SK-N-SH (cell line): ENCODE measurements at regions not wholly inside any gene's neighbourhood (a gene's known extent, or its start where the extent isn't known, plus 50 kb on each side); places are given as distances from the start of the nearest gene placed in this dataset.

Experiments used
- CTCF ChIA-PET: fragments of 300-600, 350-600 bp; formaldehyde crosslinking; extraction: SDS; loops from one replicate; lab custom pipeline; 2021; lab: Yijun Ruan, JAX
- POLR2A ChIA-PET: fragments of 350-600 bp; sonication (Branson Sonifier 250); formaldehyde crosslinking; extraction: SDS; loops from one replicate; lab custom pipeline; 2020; ENCODE audit warnings: antibody characterized with exemption, inconsistent platforms; lab: Yijun Ruan, JAX
- DNase-seq: peaks from one replicate; pipeline ENCODE4 v3.0.0; 2012
- H2AFZ ChIP-seq: fragments of 200-600 bp; sonication (generic); 2 replicates; pipeline ENCODE4 v1.8.1; 2016; ENCODE audit warnings: antibody characterized with exemption, mild to moderate bottlenecking, low read depth
- H3F3A ChIP-seq: fragments of 200-600 bp; sonication (generic); replicated peaks from 2 replicates; pipeline ENCODE3; 2016; ENCODE audit warnings: antibody characterized with exemption, mild to moderate bottlenecking; ENCODE audit not compliant: insufficient read depth
- H3K27ac ChIP-seq, 2 experiments: fragments of 200-500 bp in 1 of 2; fragments of 200-600 bp in 1 of 2; sonication (Bioruptor generic) in 1 of 2; sonication (generic), shearing (Covaris generic) in 1 of 2; 2 replicates each; pipeline versions ENCODE4 v1.5.1 to v1.6.1; 2014 to 2016; ENCODE audit warnings: low read depth in 2 of 2, inconsistent platforms in 1 of 2, low read length in 1 of 2, mild to moderate bottlenecking in 1 of 2, mixed read lengths in 1 of 2
- H3K27me3 ChIP-seq: fragments of 200-600 bp; sonication (generic), shearing (Covaris generic); 2 replicates; pipeline ENCODE4 v1.6.1; 2016; ENCODE audit warnings: mixed run types; ENCODE audit not compliant: insufficient read depth
- H3K36me3 ChIP-seq, 2 experiments: fragments of 200-500 bp in 1 of 2; fragments of 200-600 bp in 1 of 2; sonication (Bioruptor generic) in 1 of 2; sonication (generic) in 1 of 2; replicated peaks in 1 of 2; 2 replicates each; pipeline versions ENCODE3 to v1.5.1; 2014 to 2016; ENCODE audit warnings: low read length in 1 of 2, mild to moderate bottlenecking in 1 of 2; ENCODE audit not compliant: insufficient read depth in 2 of 2, control insufficient read depth in 1 of 2
- H3K4me1 ChIP-seq, 2 experiments: fragments of 200-500 bp in 1 of 2; fragments of 200-600 bp in 1 of 2; sonication (Bioruptor generic) in 1 of 2; sonication (generic), shearing (Covaris generic) in 1 of 2; 2 replicates each; pipeline versions ENCODE4 v1.5.1 to v1.6.1; 2014 to 2016; ENCODE audit warnings: low read depth in 1 of 2, low read length in 1 of 2, mixed run types in 1 of 2; ENCODE audit not compliant: insufficient read depth in 2 of 2, control insufficient read depth in 1 of 2
- H3K4me2 ChIP-seq: fragments of 200-600 bp; sonication (generic), shearing (Covaris generic); 2 replicates; pipeline ENCODE4 v1.6.1; 2017; ENCODE audit warnings: mixed run types
- H3K4me3 ChIP-seq, 2 experiments: fragments of 200-500 bp in 1 of 2; fragments of 200-600 bp in 1 of 2; sonication (Bioruptor generic) in 1 of 2; sonication (generic), shearing (Covaris generic) in 1 of 2; 2 replicates each; pipeline versions ENCODE4 v1.5.1 to v1.8.1; 2014 to 2016; ENCODE audit warnings: low read depth in 2 of 2, inconsistent platforms in 1 of 2, low read length in 1 of 2, mild to moderate bottlenecking in 1 of 2, mixed read lengths in 1 of 2, moderate library complexity in 1 of 2
- H3K79me2 ChIP-seq: fragments of 200-600 bp; sonication (generic); 2 replicates; pipeline ENCODE4 v1.8.1; 2017; ENCODE audit warnings: mild to moderate bottlenecking; ENCODE audit not compliant: insufficient read depth
- H3K9ac ChIP-seq: fragments of 200-600 bp; sonication (generic); 2 replicates; pipeline ENCODE4 v1.6.1; 2017; ENCODE audit warnings: mixed run types
- H3K9me2 ChIP-seq: fragments of 200-600 bp; sonication (generic); 2 replicates; pipeline ENCODE4 v1.6.1; 2017; ENCODE audit warnings: mixed run types
- H3K9me3 ChIP-seq: fragments of 200-600 bp; sonication (generic); 2 replicates; pipeline ENCODE4 v1.6.1; 2017; ENCODE audit warnings: mixed run types, mild to moderate bottlenecking, moderate library complexity
- H4K20me1 ChIP-seq: fragments of 200-600 bp; sonication (generic); 2 replicates; pipeline ENCODE4 v1.6.1; 2017; ENCODE audit warnings: mild to moderate bottlenecking, mixed run types; ENCODE audit not compliant: insufficient read depth
- CTCF ChIP-seq: fragments of 200-600 bp; sonication (generic); IDR thresholded peaks from 2 replicates; pipeline ENCODE4 v1.6.1; 2017; ENCODE audit warnings: antibody characterized with exemption, mild to moderate bottlenecking, moderate library complexity
- EP300 ChIP-seq, 2 experiments: IDR thresholded peaks; 2 replicates each; pipeline versions ENCODE4 v1.4.0 to v1.6.1; 2012; ENCODE audit warnings: borderline replicate concordance in 1 of 2, low read depth in 1 of 2, low read length in 1 of 2
- FOXJ3 ChIP-seq: sonication (generic); formaldehyde crosslinking; IDR thresholded peaks from 2 replicates; pipeline ENCODE4 v1.5.1; 2020; ENCODE audit warnings: mild to moderate bottlenecking, missing genetic modification reagents
- FOXM1 ChIP-seq: IDR thresholded peaks from 2 replicates; pipeline ENCODE4 v1.4.0; 2012; ENCODE audit warnings: low read depth, mild to moderate bottlenecking
- GABPA ChIP-seq: IDR thresholded peaks from 2 replicates; pipeline ENCODE4 v1.4.0; 2012; ENCODE audit warnings: low read depth, mild to moderate bottlenecking
- GATA2 ChIP-seq: sonication (generic); formaldehyde crosslinking; IDR thresholded peaks from 2 replicates; pipeline ENCODE4 v1.5.0; 2020; ENCODE audit warnings: mild to moderate bottlenecking, missing genetic modification reagents
- JUND ChIP-seq: IDR thresholded peaks from 2 replicates; pipeline ENCODE4 v1.4.0; 2012
- MAX ChIP-seq: IDR thresholded peaks from 2 replicates; pipeline ENCODE4 v1.4.0; 2012; ENCODE audit warnings: low read depth
- MXI1 ChIP-seq: IDR thresholded peaks from 2 replicates; pipeline ENCODE4 v1.6.1; 2012; ENCODE audit warnings: mild to moderate bottlenecking, low read depth, low read length, improper control_type of control experiment
- NFIC ChIP-seq: IDR thresholded peaks from 2 replicates; pipeline ENCODE4 v1.4.0; 2012; ENCODE audit warnings: borderline replicate concordance
- RCOR1 ChIP-seq: fragments of 150-350 bp; IDR thresholded peaks from 2 replicates; pipeline ENCODE4 v1.6.1; 2017; ENCODE audit warnings: antibody characterized with exemption, low read length
- REST ChIP-seq: IDR thresholded peaks from 2 replicates; pipeline ENCODE4 v1.6.1; 2012; ENCODE audit warnings: mild to moderate bottlenecking, low read depth, low read length, moderate library complexity
- TAF1 ChIP-seq: IDR thresholded peaks from 2 replicates; pipeline ENCODE4 v1.6.1; 2012; ENCODE audit warnings: low read depth, mild to moderate bottlenecking, low read length, moderate library complexity, borderline replicate concordance
- TCF12 ChIP-seq: IDR thresholded peaks from 2 replicates; pipeline ENCODE4 v1.4.0; 2012
- TEAD4 ChIP-seq: IDR thresholded peaks from 2 replicates; pipeline ENCODE4 v1.4.0; 2012; ENCODE audit warnings: mild to moderate bottlenecking, borderline replicate concordance; ENCODE audit not compliant: insufficient read depth
- USF2 ChIP-seq: fragments of 150-350 bp; IDR thresholded peaks from 2 replicates; pipeline ENCODE4 v1.6.1; 2017; ENCODE audit warnings: antibody characterized with exemption, low read length, low read depth, borderline replicate concordance
- TF ChIP-seq, protein P1 (sequence below): IDR thresholded peaks from 2 replicates; pipeline ENCODE4 v1.4.0; 2012; ENCODE audit warnings: low read depth, borderline replicate concordance
- TF ChIP-seq, protein P2 (sequence below): fragments of 150-350 bp; IDR thresholded peaks from 2 replicates; pipeline ENCODE4 v1.6.1; 2016; ENCODE audit warnings: mild to moderate bottlenecking, low read depth, low read length

DNA sequence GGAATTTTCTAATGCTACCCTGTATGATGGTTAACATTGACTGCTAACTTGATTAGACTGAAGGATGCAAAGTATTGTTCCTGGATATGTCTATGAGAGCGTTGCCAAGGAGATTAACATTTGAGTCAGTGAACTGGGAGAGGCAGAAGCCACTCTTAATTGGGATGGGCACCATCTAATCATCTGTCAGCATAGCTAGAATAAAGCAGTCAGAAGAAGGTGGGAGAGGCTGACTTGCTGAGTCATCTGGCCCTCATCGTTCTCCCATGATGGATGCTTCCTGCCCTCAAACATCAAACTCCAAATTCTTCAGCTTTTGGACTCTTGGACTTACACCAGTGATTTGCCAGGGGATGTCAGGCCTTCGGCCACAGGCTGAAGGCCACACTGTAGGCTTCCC lies 878.5 kb downstream of the PCDH7 start (continued):
- TF ChIP-seq USF2: no peak
- TF ChIP-seq MAX: no peak

- H3K36me3 ChIP-seq: no peaks in the 10 kb centered on the region
- no peak overlapping the region for H2AFZ ChIP-seq
- H3K79me2 ChIP-seq: no peaks in the 10 kb centered on the region
- H3K4me2 ChIP-seq: no peak overlapping the region
- POLR2A ChIA-PET: no interaction called here
- no peaks in the 10 kb centered on the region for H3K27me3 ChIP-seq
- no peaks in the 10 kb centered on the region for H3K9me2 ChIP-seq
- CTCF ChIA-PET: interaction anchor here (0.6 kb wide), 1 partner anchor 127 kb away, joined by 3 read pairs; no protein-coding TSS in a partner anchor
- no peak for DNase-seq
- H4K20me1 ChIP-seq: no peaks in the 10 kb centered on the region
- no peaks in the 10 kb centered on the region for H3K4me1 ChIP-seq
- H3K9me3 ChIP-seq: no peaks in the 10 kb centered on the region
- no peaks in the 10 kb centered on the region for H3F3A ChIP-seq
- no peak overlapping the region for H3K27ac ChIP-seq
- no peak overlapping the region for H3K9ac ChIP-seq
- TF ChIP-seq NFIC (no peak), TAF1 (no peak), RCOR1 (no peak), REST (no peak), EP300 (IDR thresholded peaks at IDR 0.05; ENCODE audit: borderline replicate concordance in 1 of 2, low read depth in 1 of 2, low read length in 1 of 2) (no peak), GATA2 (CRISPR knock-in tag) (no peak), TCF12 (no peak), FOXM1 (no peak), JUND (no peak), MXI1 (no peak), TEAD4 (no peak), GABPA (no peak), FOXJ3 (CRISPR knock-in tag) (no peak), CTCF (no peak)
- TF ChIP-seq, protein P1, sequence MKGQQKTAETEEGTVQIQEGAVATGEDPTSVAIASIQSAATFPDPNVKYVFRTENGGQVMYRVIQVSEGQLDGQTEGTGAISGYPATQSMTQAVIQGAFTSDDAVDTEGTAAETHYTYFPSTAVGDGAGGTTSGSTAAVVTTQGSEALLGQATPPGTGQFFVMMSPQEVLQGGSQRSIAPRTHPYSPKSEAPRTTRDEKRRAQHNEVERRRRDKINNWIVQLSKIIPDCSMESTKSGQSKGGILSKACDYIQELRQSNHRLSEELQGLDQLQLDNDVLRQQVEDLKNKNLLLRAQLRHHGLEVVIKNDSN: no peak
- TF ChIP-seq, protein P2, sequence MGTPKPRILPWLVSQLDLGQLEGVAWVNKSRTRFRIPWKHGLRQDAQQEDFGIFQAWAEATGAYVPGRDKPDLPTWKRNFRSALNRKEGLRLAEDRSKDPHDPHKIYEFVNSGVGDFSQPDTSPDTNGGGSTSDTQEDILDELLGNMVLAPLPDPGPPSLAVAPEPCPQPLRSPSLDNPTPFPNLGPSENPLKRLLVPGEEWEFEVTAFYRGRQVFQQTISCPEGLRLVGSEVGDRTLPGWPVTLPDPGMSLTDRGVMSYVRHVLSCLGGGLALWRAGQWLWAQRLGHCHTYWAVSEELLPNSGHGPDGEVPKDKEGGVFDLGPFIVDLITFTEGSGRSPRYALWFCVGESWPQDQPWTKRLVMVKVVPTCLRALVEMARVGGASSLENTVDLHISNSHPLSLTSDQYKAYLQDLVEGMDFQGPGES: no peak
- TF ChIP-seq, all 33 proteins: peak for 0
- H3K4me3 ChIP-seq: no peak overlapping the region
Measured at GRCh38 chr4:31601793-31602192, 881.6 kb downstream of the PCDH7 start.
